ENCODE measurements at regions not wholly inside any gene's neighbourhood (a gene's known extent, or its start where the extent isn't known, plus 50 kb on each side); places are given as distances from the start of the nearest gene placed in this dataset.

- Histone ChIP-seq H3K27ac (no peak overlapping the region), H3K36me3 (no peaks in the 10 kb centered on the region), H3K79me2 (ENCODE audit: low read depth) (no peaks in the 10 kb centered on the region), H2AFZ (replicated peaks) (no peak overlapping the region), H3K9me3 (ENCODE audit: low read depth) (no peaks in the 10 kb centered on the region), H3K4me1 (no peaks in the 10 kb centered on the region), H3F3A (ENCODE audit: low read depth) (no peaks in the 10 kb centered on the region), H3K9ac (no peak overlapping the region), H3K27me3 (no peaks in the 10 kb centered on the region), H4K20me1 (ENCODE audit: low read depth) (no peaks in the 10 kb centered on the region), H3K4me3 (no peak overlapping the region), H3K4me2 (no peak overlapping the region)
- TF ChIP-seq EZH2 (IDR thresholded peaks at IDR 0.05) (no peak), EZH2phosphoT487 (IDR thresholded peaks at IDR 0.05) (no peak), CTCF (IDR thresholded peaks at IDR 0.05) (no peak)
- Mint-ChIP-seq H3K27ac (no peak overlapping the region), H3K27me3 (ENCODE audit: insufficient read depth, low read depth) (no peaks in the 10 kb centered on the region), H3K4me1 (no peaks in the 10 kb centered on the region), H3K9me3 (no peaks in the 10 kb centered on the region), H3K36me3 (no peaks in the 10 kb centered on the region), H3K4me3 (no peak overlapping the region)
- DNase-seq (ENCODE audit: low spot score), result no peak
Measured at GRCh38 chr6:50970908-50971307, 152.2 kb downstream of the TFAP2B start.

GRCh38 chr6:50973464-50973863 is 154.8 kb downstream of the TFAP2B start:
- DNase-seq (ENCODE audit: low spot score), result no peak
- H3K4me2 ChIP-seq, result no peak overlapping the region
- no peaks in the 10 kb centered on the region for H3K9me3 ChIP-seq (ENCODE audit: low read depth)
- H3K27ac ChIP-seq, result no peak overlapping the region
- H3K27ac Mint-ChIP-seq, result no peak overlapping the region
- no peak overlapping the region for H3K9ac ChIP-seq
- no peaks in the 10 kb centered on the region for H3K36me3 ChIP-seq
- H3K9me3 Mint-ChIP-seq, result no peaks in the 10 kb centered on the region
- H3K36me3 Mint-ChIP-seq, result no peaks in the 10 kb centered on the region
- no peaks in the 10 kb centered on the region for H3K79me2 ChIP-seq (ENCODE audit: low read depth)
- peaks cover 5% of the 10 kb centered on the region for H3K4me1 ChIP-seq
- H2AFZ ChIP-seq (replicated peaks), result no peak overlapping the region
- no peak overlapping the region for H3K4me3 Mint-ChIP-seq
- H3F3A ChIP-seq (ENCODE audit: low read depth), result no peaks in the 10 kb centered on the region
- no peaks in the 10 kb centered on the region for H3K27me3 Mint-ChIP-seq (ENCODE audit: insufficient read depth, low read depth)
- H3K27me3 ChIP-seq, result no peaks in the 10 kb centered on the region
- no peak overlapping the region for H3K4me3 ChIP-seq
- H3K4me1 Mint-ChIP-seq, result no peaks in the 10 kb centered on the region
- H4K20me1 ChIP-seq (ENCODE audit: low read depth), result no peaks in the 10 kb centered on the region
- TF ChIP-seq EZH2 (IDR thresholded peaks at IDR 0.05) (no peak), CTCF (IDR thresholded peaks at IDR 0.05) (no peak), EZH2phosphoT487 (IDR thresholded peaks at IDR 0.05) (no peak)

GRCh38 chr6:50974319-50974718 is 155.6 kb downstream of the TFAP2B start:
- H3F3A ChIP-seq (ENCODE audit: low read depth), result peaks cover 8% of the 10 kb centered on the region
- TF ChIP-seq EZH2phosphoT487 (IDR thresholded peaks at IDR 0.05) (no peak), EZH2 (IDR thresholded peaks at IDR 0.05) (no peak), CTCF (IDR thresholded peaks at IDR 0.05) (no peak)
- H3K9ac ChIP-seq, result no peak overlapping the region
- no peaks in the 10 kb centered on the region for H3K4me1 Mint-ChIP-seq
- no peak overlapping the region for H3K4me3 Mint-ChIP-seq
- no peaks in the 10 kb centered on the region for H3K9me3 ChIP-seq (ENCODE audit: low read depth)
- no peaks in the 10 kb centered on the region for H3K36me3 ChIP-seq
- H3K9me3 Mint-ChIP-seq, result no peaks in the 10 kb centered on the region
- H2AFZ ChIP-seq (replicated peaks), result no peak overlapping the region
- no peaks in the 10 kb centered on the region for H4K20me1 ChIP-seq (ENCODE audit: low read depth)
- H3K4me2 ChIP-seq, result no peak overlapping the region
- DNase-seq (ENCODE audit: low spot score), result no peak
- peaks cover 2% of the 10 kb centered on the region for H3K27me3 Mint-ChIP-seq (ENCODE audit: insufficient read depth, low read depth)
- no peak overlapping the region for H3K4me3 ChIP-seq
- no peaks in the 10 kb centered on the region for H3K79me2 ChIP-seq (ENCODE audit: low read depth)
- H3K36me3 Mint-ChIP-seq, result no peaks in the 10 kb centered on the region
- no peaks in the 10 kb centered on the region for H3K27me3 ChIP-seq
- no peak overlapping the region for H3K27ac ChIP-seq
- peaks cover 13% of the 10 kb centered on the region for H3K4me1 ChIP-seq
- H3K27ac Mint-ChIP-seq, result no peak overlapping the region

- Histone ChIP-seq H3K4me3 (no peak overlapping the region), H4K20me1 (ENCODE audit: low read depth) (no peaks in the 10 kb centered on the region)
- TF ChIP-seq EZH2phosphoT487 (IDR thresholded peaks at IDR 0.05), result no peak
- TF ChIP-seq CTCF (IDR thresholded peaks at IDR 0.05), result no peak
- no peak for TF ChIP-seq EZH2 (IDR thresholded peaks at IDR 0.05)
Measured at GRCh38 chr6:50975216-50975615, 156.5 kb downstream of the TFAP2B start.

More at GRCh38 chr6:50975216-50975615, 156.5 kb downstream of the TFAP2B start:
- H3K4me1 Mint-ChIP-seq, result no peaks in the 10 kb centered on the region
- no peaks in the 10 kb centered on the region for H3K9me3 Mint-ChIP-seq
- Histone ChIP-seq H3K4me2 (no peak overlapping the region), H3K27ac (no peak overlapping the region), H3K4me1 (peaks cover 20% of the 10 kb centered on the region), H3K9me3 (ENCODE audit: low read depth) (no peaks in the 10 kb centered on the region), H3K9ac (no peak overlapping the region), H3F3A (ENCODE audit: low read depth) (peaks cover 16% of the 10 kb centered on the region), H2AFZ (replicated peaks) (no peak overlapping the region), H3K27me3 (no peaks in the 10 kb centered on the region), H3K36me3 (no peaks in the 10 kb centered on the region), H3K79me2 (ENCODE audit: low read depth) (no peaks in the 10 kb centered on the region)
- DNase-seq (ENCODE audit: low spot score), result no peak
- no peaks in the 10 kb centered on the region for H3K36me3 Mint-ChIP-seq
- H3K27me3 Mint-ChIP-seq (ENCODE audit: insufficient read depth, low read depth), result peaks cover 2% of the 10 kb centered on the region
- no peak overlapping the region for H3K4me3 Mint-ChIP-seq
- H3K27ac Mint-ChIP-seq, result no peak overlapping the region
